ENCODE measurements at regions not wholly inside any gene's neighbourhood (a gene's known extent, or its start where the extent isn't known, plus 50 kb on each side); places are given as distances from the start of the nearest gene placed in this dataset.

- FAIRE-seq (no peak), DNase-seq (ENCODE audit: low read depth, low spot score) (no peak)
- Histone ChIP-seq H4K20me1 (ENCODE audit: control insufficient read depth, extremely low read depth, insufficient read depth, low read length) (no peaks in the 10 kb centered on the region), H3K79me2 (ENCODE audit: control insufficient read depth, insufficient read depth, low read length) (no peaks in the 10 kb centered on the region), H3K9ac (ENCODE audit: control insufficient read depth, extremely low read depth, insufficient read depth, low read length) (no peak overlapping the region), H3K4me2 (ENCODE audit: control insufficient read depth, extremely low read depth, insufficient read depth, low read depth, low read length) (no peak overlapping the region), H3K36me3 (ENCODE audit: control insufficient read depth in 2 of 2, extremely low read depth in 1 of 2, insufficient read depth in 2 of 2, low read length in 2 of 2) (no peaks in the 10 kb centered on the region), H3K4me1 (ENCODE audit: control insufficient read depth, extremely low read depth, insufficient read depth, low read length) (no peaks in the 10 kb centered on the region), H3K27ac (ENCODE audit: control insufficient read depth, insufficient read depth, low read length) (no peak overlapping the region), H3K4me3 (ENCODE audit: control insufficient read depth in 2 of 3, extremely low read depth in 1 of 3, insufficient read depth in 2 of 3, low read depth in 1 of 3, low read length in 3 of 3) (no peak overlapping the region), H3K9me3 (ENCODE audit: control insufficient read depth, low read depth, low read length) (no peaks in the 10 kb centered on the region), H3K9me1 (ENCODE audit: control insufficient read depth, extremely low read depth, insufficient read depth, low read length) (no peaks in the 10 kb centered on the region), H3K27me3 (ENCODE audit: control insufficient read depth, extremely low read depth, insufficient read depth, low read length) (peaks cover 5% of the 10 kb centered on the region), H2AFZ (ENCODE audit: control insufficient read depth, low read length) (no peak overlapping the region)
- dilution Hi-C loops (cut with MboI; ENCODE audit: extremely low pct_ligation_motif_present, low sequenced_read_pairs), result no loop called here
- TF ChIP-seq CTCF (optimal IDR thresholded peaks at IDR 0.05 in 1 of 3, IDR thresholded peaks at IDR 0.05 in 1 of 3, conservative IDR thresholded peaks at IDR 0.05 in 1 of 3; ENCODE audit: extremely low read depth in 1 of 3, insufficient read depth in 2 of 3, low read length in 3 of 3), result no peak
Measured at GRCh38 chr14:22024137-22024536, 350.5 kb upstream of the OR4E1 start.

- Histone ChIP-seq H3K4me3 (ENCODE audit: control insufficient read depth in 2 of 3, extremely low read depth in 1 of 3, insufficient read depth in 2 of 3, low read depth in 1 of 3, low read length in 3 of 3) (no peak overlapping the region), H2AFZ (ENCODE audit: control insufficient read depth, low read length) (no peak overlapping the region), H3K79me2 (ENCODE audit: control insufficient read depth, insufficient read depth, low read length) (no peaks in the 10 kb centered on the region), H4K20me1 (ENCODE audit: control insufficient read depth, extremely low read depth, insufficient read depth, low read length) (no peaks in the 10 kb centered on the region), H3K9me3 (ENCODE audit: control insufficient read depth, low read depth, low read length) (no peaks in the 10 kb centered on the region), H3K27me3 (ENCODE audit: control insufficient read depth, extremely low read depth, insufficient read depth, low read length) (peaks cover under 1% of the 10 kb centered on the region), H3K9me1 (ENCODE audit: control insufficient read depth, extremely low read depth, insufficient read depth, low read length) (no peaks in the 10 kb centered on the region), H3K4me1 (ENCODE audit: control insufficient read depth, extremely low read depth, insufficient read depth, low read length) (no peaks in the 10 kb centered on the region), H3K36me3 (ENCODE audit: control insufficient read depth in 2 of 2, extremely low read depth in 1 of 2, insufficient read depth in 2 of 2, low read length in 2 of 2) (no peaks in the 10 kb centered on the region), H3K9ac (ENCODE audit: control insufficient read depth, extremely low read depth, insufficient read depth, low read length) (no peak overlapping the region), H3K4me2 (ENCODE audit: control insufficient read depth, extremely low read depth, insufficient read depth, low read depth, low read length) (no peak overlapping the region), H3K27ac (ENCODE audit: control insufficient read depth, insufficient read depth, low read length) (no peak overlapping the region)
- TF ChIP-seq CTCF (optimal IDR thresholded peaks at IDR 0.05 in 1 of 3, IDR thresholded peaks at IDR 0.05 in 1 of 3, conservative IDR thresholded peaks at IDR 0.05 in 1 of 3; ENCODE audit: extremely low read depth in 1 of 3, insufficient read depth in 2 of 3, low read length in 3 of 3) (no peak), EZH2 (IDR thresholded peaks at IDR 0.05; ENCODE audit: low read length) (no peak)
- DNase-seq (ENCODE audit: low read depth, low spot score), result no peak
- FAIRE-seq, result no peak
- dilution Hi-C loops (cut with MboI; ENCODE audit: extremely low pct_ligation_motif_present, low sequenced_read_pairs), result no loop called here
Measured at GRCh38 chr14:22018890-22019289, 345.3 kb upstream of the OR4E1 start.
